HepG2 (cell line): ENCODE measurements at regions not wholly inside any gene's neighbourhood (a gene's known extent, or its start where the extent isn't known, plus 50 kb on each side); places are given as distances from the start of the nearest gene placed in this dataset.

Experiments used
- ATAC-seq: fragments of 200-7000 bp; cut with Tn5 transposase; 3 replicates; pipeline ENCODE4 v1.9.1; 2020; ENCODE audit warnings: mild to moderate bottlenecking, moderate library complexity
- BruUV-seq: library from RNA; stranded (reverse); fragments of 400-500 nt; replicated peaks from 2 replicates; lab custom pipeline; 2021; lab: Mats Ljungman, UMichigan
- CTCF ChIA-PET: fragments of 300-600 bp; formaldehyde crosslinking; extraction: SDS; loops from one replicate; lab custom pipeline; 2021; ENCODE audit warnings: low total read pairs, inconsistent platforms, low intra/inter-chr PET ratio; lab: Yijun Ruan, JAX
- POLR2A ChIA-PET: fragments of 350-600 bp; sonication (Branson Sonifier 250); formaldehyde crosslinking; loops from one replicate; lab custom pipeline; 2020; ENCODE audit warnings: antibody characterized with exemption, inconsistent platforms; lab: Yijun Ruan, JAX
- DNase-seq: peaks from one replicate; pipeline ENCODE4 v3.0.0-alpha.2; 2015; ENCODE audit warnings: low spot score
- FAIRE-seq: peaks from 3 replicates; lab custom pipeline; 2011; peaks lifted over from hg19 to GRCh38; lab: Jason Lieb, UNC
- H2AFZ ChIP-seq: one replicate; pipeline ENCODE4 v1.6.1; 2011; ENCODE audit warnings: low read length, inconsistent platforms
- H3K27ac ChIP-seq: fragments of 300-600 bp; 3 replicates; pipeline ENCODE4 v1.8.0; 2011; ENCODE audit warnings: mixed run types, mild to moderate bottlenecking, mixed read lengths, low read length, inconsistent platforms; ENCODE audit not compliant: insufficient read depth; ENCODE audit errors: extremely low read length
- H3K27me3 ChIP-seq, 2 experiments: fragments of 200-600 bp in 1 of 2; 2 replicates in 1 of 2; 3 replicates in 1 of 2; pipeline versions ENCODE4 v1.6.0 to v1.8.0; 2011; ENCODE audit warnings: low read length in 2 of 2, mild to moderate bottlenecking in 2 of 2, moderate library complexity in 2 of 2, inconsistent platforms in 1 of 2; ENCODE audit not compliant: insufficient read depth in 2 of 2, control insufficient read depth in 1 of 2
- H3K36me3 ChIP-seq, 2 experiments: fragments of 200-600 bp in 1 of 2; replicated peaks in 1 of 2; 2 replicates in 1 of 2; 3 replicates in 1 of 2; pipeline versions ENCODE4 v1.5.1 to v1.8.0; 2011; ENCODE audit warnings: low read length in 2 of 2, inconsistent platforms in 1 of 2; ENCODE audit not compliant: insufficient read depth in 2 of 2, control insufficient read depth in 1 of 2
- H3K4me1 ChIP-seq: 2 replicates; pipeline ENCODE4 v1.5.1; 2012; ENCODE audit warnings: low read length, inconsistent platforms; ENCODE audit not compliant: insufficient read depth
- H3K4me2 ChIP-seq: 2 replicates; pipeline ENCODE4 v1.6.0; 2011; ENCODE audit warnings: low read depth, low read length, inconsistent platforms
- H3K4me3 ChIP-seq, 3 experiments: fragments of 200-600 bp in 1 of 3; sonication (generic), shearing (Covaris generic) in 1 of 3; replicated peaks in 1 of 3; 2 replicates each; pipeline ENCODE4 v1.5.1; 2011 to 2016; ENCODE audit warnings: low read length in 3 of 3, inconsistent platforms in 2 of 3, low read depth in 2 of 3, mild to moderate bottlenecking in 2 of 3, control low read depth in 1 of 3, mixed read lengths in 1 of 3; ENCODE audit not compliant: insufficient read depth in 1 of 3
- H3K79me2 ChIP-seq: one replicate; pipeline ENCODE4 v1.6.1; 2011; ENCODE audit warnings: low read length, inconsistent platforms; ENCODE audit not compliant: insufficient read depth
- H3K9ac ChIP-seq: 2 replicates; pipeline ENCODE4 v1.6.0; 2011; ENCODE audit warnings: mild to moderate bottlenecking, low read depth, low read length, inconsistent platforms; ENCODE audit not compliant: insufficient read depth
- H3K9me3 ChIP-seq: 2 replicates; pipeline ENCODE4 v1.5.1; 2012; ENCODE audit warnings: mild to moderate bottlenecking, low read length
- H4K20me1 ChIP-seq: 2 replicates; pipeline ENCODE4 v1.6.0; 2011; ENCODE audit warnings: inconsistent platforms, mild to moderate bottlenecking, low read length, moderate library complexity; ENCODE audit not compliant: insufficient read depth
- ARNT ChIP-seq: fragments of 450-650 bp; IDR thresholded peaks from 2 replicates; pipeline ENCODE4 v1.6.1; 2017
- CCDC6 ChIP-seq: sonication (generic); formaldehyde crosslinking; IDR thresholded peaks from 2 replicates; pipeline ENCODE4 v1.8.1; 2022; ENCODE audit warnings: mild to moderate bottlenecking, missing genetic modification reagents, moderate library complexity
- CREM ChIP-seq, 2 experiments: sonication (generic) in 1 of 2; formaldehyde crosslinking in 1 of 2; IDR thresholded peaks; 2 replicates each; pipeline versions ENCODE4 v1.4.0 to v1.6.1; 2016 to 2020; ENCODE audit warnings: antibody characterized with exemption in 1 of 2, mild to moderate bottlenecking in 1 of 2, missing genetic modification reagents in 1 of 2
- FIP1L1 ChIP-seq: fragments of 200-400 bp; formaldehyde crosslinking; IDR thresholded peaks from 2 replicates; pipeline ENCODE4 v1.6.1; 2018; ENCODE audit warnings: low read depth, mild to moderate bottlenecking, low read length, moderate library complexity, borderline replicate concordance; ENCODE audit not compliant: insufficient read depth
- GPBP1L1 ChIP-seq: sonication (generic); formaldehyde crosslinking; IDR thresholded peaks from 2 replicates; pipeline ENCODE4 v1.5.0; 2020; ENCODE audit warnings: mild to moderate bottlenecking, missing genetic modification reagents
- HMG20A ChIP-seq: IDR thresholded peaks from 2 replicates; pipeline ENCODE4 v1.6.1; 2016; ENCODE audit warnings: borderline replicate concordance
- HMG20B ChIP-seq: conservative IDR thresholded peaks from 2 replicates; pipeline ENCODE4 v1.6.1; 2016; ENCODE audit warnings: missing genetic modification reagents, missing compliant biosample characterization
- HNRNPK ChIP-seq: fragments of 200-400 bp; formaldehyde crosslinking; IDR thresholded peaks from 2 replicates; pipeline ENCODE4 v1.6.1; 2018; ENCODE audit warnings: low read length, low read depth, moderate library complexity, mild to moderate bottlenecking; ENCODE audit not compliant: poor library complexity, severe bottlenecking
- HNRNPLL ChIP-seq: fragments of 200-400 bp; formaldehyde crosslinking; IDR thresholded peaks from 2 replicates; pipeline ENCODE4 v1.6.1; 2017; ENCODE audit warnings: mild to moderate bottlenecking, low read depth, low read length; ENCODE audit not compliant: poor library complexity, severe bottlenecking
- IKZF4 ChIP-seq: sonication (generic); formaldehyde crosslinking; IDR thresholded peaks from 2 replicates; pipeline ENCODE4 v1.5.1; 2020; ENCODE audit warnings: borderline replicate concordance, mild to moderate bottlenecking, low read depth, missing genetic modification reagents; ENCODE audit errors: not compliant biosample characterization
- NRL ChIP-seq: sonication (generic); formaldehyde crosslinking; IDR thresholded peaks from 2 replicates; pipeline ENCODE4 v1.5.0; 2020; ENCODE audit warnings: missing genetic modification reagents, mild to moderate bottlenecking, moderate library complexity, borderline replicate concordance
- RBM39 ChIP-seq: fragments of 200-400 bp; formaldehyde crosslinking; IDR thresholded peaks from one replicate; pipeline ENCODE4 v1.6.1; 2018; ENCODE audit warnings: antibody characterized with exemption, mild to moderate bottlenecking, low read depth, low read length; ENCODE audit not compliant: poor library complexity, severe bottlenecking
- SUZ12 ChIP-seq: fragments of 150-350 bp; IDR thresholded peaks from 2 replicates; pipeline ENCODE4 v1.6.1; 2014; ENCODE audit warnings: low read depth, low read length
- THAP7 ChIP-seq: sonication (generic); formaldehyde crosslinking; IDR thresholded peaks from 2 replicates; pipeline ENCODE4 v1.8.1; 2023; ENCODE audit warnings: mild to moderate bottlenecking, missing genetic modification reagents
- U2AF2 ChIP-seq: fragments of 200-400 bp; formaldehyde crosslinking; IDR thresholded peaks from 2 replicates; pipeline ENCODE4 v1.6.1; 2017; ENCODE audit warnings: low read depth, mild to moderate bottlenecking, low read length
- XRCC5 ChIP-seq: fragments of 200-400 bp; formaldehyde crosslinking; optimal IDR thresholded peaks from 2 replicates; pipeline ENCODE3; 2017; ENCODE audit warnings: mild to moderate bottlenecking, low read length
- ZEB1 ChIP-seq: IDR thresholded peaks from 2 replicates; pipeline ENCODE4 v1.6.1; 2012; ENCODE audit warnings: mild to moderate bottlenecking, low read depth, inconsistent platforms; ENCODE audit not compliant: insufficient replicate concordance
- ZKSCAN1 ChIP-seq: fragments of 150-350 bp; IDR thresholded peaks from 2 replicates; pipeline ENCODE4 v1.6.1; 2014; ENCODE audit warnings: low read length
- ZNF10 ChIP-seq: sonication (generic); formaldehyde crosslinking; IDR thresholded peaks from 2 replicates; pipeline ENCODE4 v1.4.0; 2020; ENCODE audit warnings: mild to moderate bottlenecking, low read depth, missing genetic modification reagents, borderline replicate concordance
- ZNF343 ChIP-seq: sonication (generic); formaldehyde crosslinking; IDR thresholded peaks from 2 replicates; pipeline ENCODE4 v1.4.0; 2020; ENCODE audit warnings: mild to moderate bottlenecking, missing genetic modification reagents
- ZNF674 ChIP-seq: sonication (generic); formaldehyde crosslinking; IDR thresholded peaks from 2 replicates; pipeline ENCODE4 v1.5.0; 2020; ENCODE audit warnings: low read depth, mild to moderate bottlenecking, missing genetic modification reagents
- ZNF713 ChIP-seq: sonication (generic); formaldehyde crosslinking; IDR thresholded peaks from 2 replicates; pipeline ENCODE4 v1.4.0; 2020; ENCODE audit warnings: mild to moderate bottlenecking, missing genetic modification reagents
- ZNF766 ChIP-seq: sonication (generic); formaldehyde crosslinking; IDR thresholded peaks from 2 replicates; pipeline ENCODE4 v1.5.0; 2020; ENCODE audit warnings: missing genetic modification reagents, borderline replicate concordance
- ZNF775 ChIP-seq: sonication (generic); formaldehyde crosslinking; IDR thresholded peaks from 2 replicates; pipeline ENCODE4 v1.4.0; 2020; ENCODE audit warnings: missing genetic modification reagents, mild to moderate bottlenecking, moderate library complexity, borderline replicate concordance
- whole genome bisulfite sequencing: methylation state at CpG from one replicate; pipeline ENCODE4 v1.1.6; 2017; ENCODE audit warnings: low lambda C conversion rate; 5-methylcytosine and 5-hydroxymethylcytosine counted together
- in situ Hi-C: cut with HindIII; loops from 2 replicates; pipeline ENCODE4 v1.10.0; 2017; ENCODE audit warnings: low pct_unique_long_range_greater_than_20kb; ENCODE audit not compliant: extremely low pct_ligation_motif_present
- intact Hi-C: fragments of 100-400 bp; cut with micrococcal nuclease; formaldehyde crosslinking; loops from one replicate; pipeline ENCODE4 v1.10.0; 2022; ENCODE audit not compliant: unreplicated experiment

- peak; percentile 94 for DNase-seq
- TF ChIP-seq ZNF766 (CRISPR knock-in tag) (no peak), ZKSCAN1 (0 out of 2 replicates have a peak, but pooled peaks have one; percentile 46), HNRNPK (peak; percentile 39), ZNF713 (CRISPR knock-in tag) (no peak), SUZ12 (0 out of 2 replicates have a peak, but pooled peaks have one; percentile 6), ZNF343 (CRISPR knock-in tag) (no peak), ZNF775 (no peak), HNRNPLL (peak; percentile 73), ZEB1 (no peak), ZNF10 (CRISPR knock-in tag) (no peak), ARNT (no peak), FIP1L1 (no peak), IKZF4 (CRISPR knock-in tag) (no peak), HMG20A (CRISPR knock-in tag) (no peak), XRCC5 (peak; percentile 59), GPBP1L1 (no peak), ZNF674 (CRISPR knock-in tag) (no peak; the same call in 1 of the 2 replicates), U2AF2 (peak; percentile 48; the same call in 1 of the 2 replicates), THAP7 (no peak), NRL (CRISPR knock-in tag) (no peak), RBM39 (peak; percentile 32), HMG20B (CRISPR knock-in tag) (no peak), CREM (IDR thresholded peaks at IDR 0.05) (peak; percentile 17; the same call in 1 of the 2 replicates), CREM (CRISPR knock-in tag; IDR thresholded peaks at IDR 0.05) (no peak), CCDC6 (CRISPR knock-in tag) (no peak)
Observed at GRCh38 chr21:8990326-8991087, 1530.9 kb upstream of the TPTE start.

More at GRCh38 chr21:8990326-8991087, 1530.9 kb upstream of the TPTE start:
- Histone ChIP-seq H3K4me1 (no peaks in the 10 kb centered on the region), H2AFZ (no peak overlapping the region), H3K79me2 (no peaks in the 10 kb centered on the region), H3K27ac (no peak overlapping the region), H3K9ac (no peak overlapping the region), H3K4me2 (no peak overlapping the region), H3K36me3 (no peaks in the 10 kb centered on the region), H4K20me1 (no peaks in the 10 kb centered on the region), H3K9me3 (peaks cover 67% of the 10 kb centered on the region), H3K27me3 (no peaks in the 10 kb centered on the region), H3K4me3 (no peak overlapping the region)
- in situ Hi-C loops, result no loop called here
- peak; percentile 47; the same call in 2 of the 3 replicates for ATAC-seq
- WGBS, result 17% methylated on average over 11 of the region's 11 CpGs
- CTCF ChIA-PET, result no interaction called here
- no peak for FAIRE-seq
- POLR2A ChIA-PET, result no interaction called here
- intact Hi-C loops, result no loop called here
- no TSS peak for BruUV-seq
